HG02759 (cell line): ENCODE measurements at regions not wholly inside any gene's neighbourhood (a gene's known extent, or its start where the extent isn't known, plus 50 kb on each side); places are given as distances from the start of the nearest gene placed in this dataset.

Source experiments
- ATAC-seq: cut with Tn5 transposase; IDR thresholded peaks from one replicate; pipeline ENCODE4 v1.9.1; 2021; ENCODE audit warnings: mild to moderate bottlenecking, moderate library complexity; ENCODE audit not compliant: unreplicated experiment

GRCh38 chrX:138777230-138777629, 65.7 kb upstream of the FGF13 start:
- no peak for ATAC-seq

DNA sequence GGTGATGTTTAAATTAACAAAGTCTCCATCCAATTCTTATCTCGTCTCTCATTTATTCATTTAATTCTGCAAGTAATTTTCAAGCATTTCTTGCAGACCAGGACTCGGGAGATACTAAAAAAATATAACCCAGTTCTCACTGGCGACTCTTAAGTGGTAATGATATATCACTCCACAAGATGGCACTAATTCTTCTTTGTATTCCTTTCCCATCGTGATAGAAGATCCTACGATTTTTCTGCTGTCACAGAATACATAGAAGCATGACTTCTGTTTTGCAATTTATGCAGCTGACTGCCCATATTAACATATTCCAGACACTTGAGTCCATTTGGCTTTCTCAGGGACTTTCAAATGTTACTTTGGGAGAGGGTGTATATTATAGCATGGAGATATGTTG, 64.0 kb upstream of the FGF13 start:
- no peak for ATAC-seq

DNA sequence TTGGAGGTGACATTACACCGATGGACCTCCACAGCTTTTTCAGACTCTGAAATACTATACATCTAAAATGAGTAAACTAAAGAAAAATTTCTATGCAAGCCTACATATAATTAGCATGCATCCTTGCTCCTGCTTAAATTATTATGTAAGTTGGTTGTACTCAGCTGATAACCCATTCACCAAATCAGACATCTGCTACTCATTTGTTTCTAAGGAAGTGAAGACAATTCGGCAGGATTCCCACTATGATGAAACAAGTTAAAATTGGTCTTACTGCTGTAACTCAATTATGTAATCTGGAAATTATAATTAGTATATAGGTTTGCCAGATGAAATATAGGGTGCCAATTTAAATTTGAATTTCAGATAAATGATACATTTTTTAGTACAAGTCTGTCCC, 59.5 kb upstream of the FGF13 start:
- ATAC-seq: no peak

GRCh38 chrX:138769918-138770317, 58.4 kb upstream of the FGF13 start:
- ATAC-seq: no peak

DNA sequence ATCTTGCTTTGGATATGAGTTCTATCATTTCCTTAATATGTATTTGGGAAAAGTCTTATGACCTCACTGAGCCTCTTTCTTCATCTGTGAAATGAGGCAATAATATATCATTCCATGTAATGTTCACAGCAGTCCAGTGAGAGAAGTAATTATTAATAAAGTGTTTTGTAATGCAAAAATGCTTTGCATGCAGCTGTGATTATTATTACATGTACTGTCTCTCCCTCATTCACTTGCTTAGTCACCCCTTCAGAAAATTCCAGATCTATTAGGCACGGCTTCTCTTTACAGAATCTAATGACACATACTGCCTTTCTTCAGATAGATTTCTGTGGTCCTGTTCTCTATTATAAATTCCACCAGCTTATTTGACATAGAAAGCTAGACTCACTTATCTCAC, 53.5 kb upstream of the FGF13 start:
- no peak for ATAC-seq

DNA sequence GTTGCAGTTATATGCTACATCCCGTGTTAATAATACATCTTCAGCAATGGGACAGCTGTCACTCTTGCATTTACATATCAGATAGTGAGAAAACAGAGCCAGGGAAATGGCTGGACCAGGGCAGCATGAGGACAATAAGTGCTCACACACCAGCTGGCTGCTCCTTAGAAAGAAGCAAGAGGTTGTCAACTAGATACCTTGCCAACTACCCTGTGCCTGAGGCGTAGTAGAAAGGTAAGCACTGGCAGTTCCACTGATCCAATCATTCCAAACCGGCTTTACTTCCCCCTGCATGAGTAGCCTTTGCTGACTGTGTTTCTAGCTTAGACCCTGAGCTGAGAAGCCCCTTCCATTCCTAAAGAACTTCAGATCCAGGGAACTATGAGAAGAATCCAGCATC, 52.2 kb upstream of the FGF13 start:
- ATAC-seq: no peak

- no peak for ATAC-seq
Observed at GRCh38 chrX:138761380-138761779, 49.9 kb upstream of the FGF13 start.
